ENCODE measurements at regions not wholly inside any gene's neighbourhood (a gene's known extent, or its start where the extent isn't known, plus 50 kb on each side); places are given as distances from the start of the nearest gene placed in this dataset.

DNA sequence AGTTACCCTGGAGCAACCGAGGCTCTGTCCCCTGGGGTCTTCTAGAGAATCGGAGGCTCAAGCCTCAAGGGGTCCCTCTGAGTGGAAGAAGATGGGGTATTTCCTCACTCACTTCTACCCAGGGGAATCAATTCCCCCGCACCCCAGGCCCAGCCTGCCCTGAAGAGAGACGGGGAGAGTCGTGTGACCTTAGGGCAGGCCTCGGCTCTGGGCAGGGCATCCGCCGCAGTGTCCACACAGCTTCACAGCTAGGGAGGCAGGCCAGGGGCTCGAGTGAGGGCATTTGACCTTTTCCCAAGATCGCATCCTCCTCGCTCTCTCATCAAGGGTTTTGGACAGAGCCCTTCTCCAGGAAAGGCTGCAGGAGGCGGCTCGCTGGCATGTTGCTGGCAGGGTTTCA lies 57.9 kb upstream of the CNOT6 start:
- no peaks in the 10 kb centered on the region for H3K79me2 ChIP-seq (ENCODE audit: low read depth)
- peaks cover 3% of the 10 kb centered on the region for H3K4me1 Mint-ChIP-seq
- no peaks in the 10 kb centered on the region for H3K36me3 ChIP-seq
- H3K4me3 Mint-ChIP-seq: peak overlapping the region; percentile 27
- no peak overlapping the region for H3K4me2 ChIP-seq
- H3K27ac Mint-ChIP-seq: no peak overlapping the region
- no peaks in the 10 kb centered on the region for H3F3A ChIP-seq (ENCODE audit: low read depth)
- H3K27me3 Mint-ChIP-seq (ENCODE audit: insufficient read depth, low read depth): no peaks in the 10 kb centered on the region
- H3K4me3 ChIP-seq: no peak overlapping the region
- H3K9me3 ChIP-seq (ENCODE audit: low read depth): no peaks in the 10 kb centered on the region
- no peaks in the 10 kb centered on the region for H3K27me3 ChIP-seq
- no peaks in the 10 kb centered on the region for H3K36me3 Mint-ChIP-seq
- peaks cover 10% of the 10 kb centered on the region for H3K9me3 Mint-ChIP-seq
- H2AFZ ChIP-seq (replicated peaks): no peak overlapping the region
- DNase-seq (ENCODE audit: low spot score): no peak
- no peak overlapping the region for H3K27ac ChIP-seq
- TF ChIP-seq, protein P1, sequence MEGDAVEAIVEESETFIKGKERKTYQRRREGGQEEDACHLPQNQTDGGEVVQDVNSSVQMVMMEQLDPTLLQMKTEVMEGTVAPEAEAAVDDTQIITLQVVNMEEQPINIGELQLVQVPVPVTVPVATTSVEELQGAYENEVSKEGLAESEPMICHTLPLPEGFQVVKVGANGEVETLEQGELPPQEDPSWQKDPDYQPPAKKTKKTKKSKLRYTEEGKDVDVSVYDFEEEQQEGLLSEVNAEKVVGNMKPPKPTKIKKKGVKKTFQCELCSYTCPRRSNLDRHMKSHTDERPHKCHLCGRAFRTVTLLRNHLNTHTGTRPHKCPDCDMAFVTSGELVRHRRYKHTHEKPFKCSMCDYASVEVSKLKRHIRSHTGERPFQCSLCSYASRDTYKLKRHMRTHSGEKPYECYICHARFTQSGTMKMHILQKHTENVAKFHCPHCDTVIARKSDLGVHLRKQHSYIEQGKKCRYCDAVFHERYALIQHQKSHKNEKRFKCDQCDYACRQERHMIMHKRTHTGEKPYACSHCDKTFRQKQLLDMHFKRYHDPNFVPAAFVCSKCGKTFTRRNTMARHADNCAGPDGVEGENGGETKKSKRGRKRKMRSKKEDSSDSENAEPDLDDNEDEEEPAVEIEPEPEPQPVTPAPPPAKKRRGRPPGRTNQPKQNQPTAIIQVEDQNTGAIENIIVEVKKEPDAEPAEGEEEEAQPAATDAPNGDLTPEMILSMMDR (IDR thresholded peaks at IDR 0.05): no peak
- TF ChIP-seq EZH2phosphoT487 (IDR thresholded peaks at IDR 0.05) (no peak), EZH2 (IDR thresholded peaks at IDR 0.05) (no peak)
- H3K4me1 ChIP-seq: no peaks in the 10 kb centered on the region
- H4K20me1 ChIP-seq (ENCODE audit: low read depth): no peaks in the 10 kb centered on the region
- no peak overlapping the region for H3K9ac ChIP-seq

- H3K36me3 Mint-ChIP-seq: no peaks in the 10 kb centered on the region
These were observed 57.2 kb upstream of the CNOT6 start for GRCh38 chr5:180436936-180437335.

GRCh38 chr5:180437336-180437735 lies 56.8 kb upstream of the CNOT6 start:
- Histone ChIP-seq H3K4me1 (no peaks in the 10 kb centered on the region), H2AFZ (replicated peaks) (no peak overlapping the region), H3K27me3 (no peaks in the 10 kb centered on the region), H4K20me1 (ENCODE audit: low read depth) (no peaks in the 10 kb centered on the region), H3K27ac (no peak overlapping the region), H3K9ac (no peak overlapping the region), H3K79me2 (ENCODE audit: low read depth) (no peaks in the 10 kb centered on the region), H3K36me3 (no peaks in the 10 kb centered on the region), H3K9me3 (ENCODE audit: low read depth) (no peaks in the 10 kb centered on the region), H3K4me2 (no peak overlapping the region), H3K4me3 (no peak overlapping the region), H3F3A (ENCODE audit: low read depth) (no peaks in the 10 kb centered on the region)
- Mint-ChIP-seq H3K36me3 (no peaks in the 10 kb centered on the region), H3K27me3 (ENCODE audit: insufficient read depth, low read depth) (peaks cover 2% of the 10 kb centered on the region), H3K4me3 (no peak overlapping the region), H3K4me1 (peaks cover 3% of the 10 kb centered on the region), H3K27ac (no peak overlapping the region), H3K9me3 (peaks cover 10% of the 10 kb centered on the region)
- no peak for DNase-seq (ENCODE audit: low spot score)
- TF ChIP-seq, protein P1 (IDR thresholded peaks at IDR 0.05): no peak
- TF ChIP-seq EZH2phosphoT487 (IDR thresholded peaks at IDR 0.05) (no peak), EZH2 (IDR thresholded peaks at IDR 0.05) (no peak)

More at GRCh38 chr5:180436936-180437335, 57.2 kb upstream of the CNOT6 start:
- Histone ChIP-seq H3K36me3 (no peaks in the 10 kb centered on the region), H3K27me3 (no peaks in the 10 kb centered on the region), H3F3A (ENCODE audit: low read depth) (no peaks in the 10 kb centered on the region), H2AFZ (replicated peaks) (no peak overlapping the region), H4K20me1 (ENCODE audit: low read depth) (no peaks in the 10 kb centered on the region), H3K79me2 (ENCODE audit: low read depth) (no peaks in the 10 kb centered on the region), H3K27ac (no peak overlapping the region), H3K9ac (no peak overlapping the region), H3K4me3 (no peak overlapping the region), H3K4me1 (no peaks in the 10 kb centered on the region), H3K4me2 (no peak overlapping the region), H3K9me3 (ENCODE audit: low read depth) (no peaks in the 10 kb centered on the region)
- Mint-ChIP-seq H3K4me1 (peaks cover 3% of the 10 kb centered on the region), H3K27me3 (ENCODE audit: insufficient read depth, low read depth) (peaks cover 2% of the 10 kb centered on the region), H3K4me3 (no peak overlapping the region), H3K9me3 (peaks cover 10% of the 10 kb centered on the region), H3K27ac (no peak overlapping the region)
- no peak for TF ChIP-seq EZH2 (IDR thresholded peaks at IDR 0.05)
- DNase-seq (ENCODE audit: low spot score): no peak

DNA sequence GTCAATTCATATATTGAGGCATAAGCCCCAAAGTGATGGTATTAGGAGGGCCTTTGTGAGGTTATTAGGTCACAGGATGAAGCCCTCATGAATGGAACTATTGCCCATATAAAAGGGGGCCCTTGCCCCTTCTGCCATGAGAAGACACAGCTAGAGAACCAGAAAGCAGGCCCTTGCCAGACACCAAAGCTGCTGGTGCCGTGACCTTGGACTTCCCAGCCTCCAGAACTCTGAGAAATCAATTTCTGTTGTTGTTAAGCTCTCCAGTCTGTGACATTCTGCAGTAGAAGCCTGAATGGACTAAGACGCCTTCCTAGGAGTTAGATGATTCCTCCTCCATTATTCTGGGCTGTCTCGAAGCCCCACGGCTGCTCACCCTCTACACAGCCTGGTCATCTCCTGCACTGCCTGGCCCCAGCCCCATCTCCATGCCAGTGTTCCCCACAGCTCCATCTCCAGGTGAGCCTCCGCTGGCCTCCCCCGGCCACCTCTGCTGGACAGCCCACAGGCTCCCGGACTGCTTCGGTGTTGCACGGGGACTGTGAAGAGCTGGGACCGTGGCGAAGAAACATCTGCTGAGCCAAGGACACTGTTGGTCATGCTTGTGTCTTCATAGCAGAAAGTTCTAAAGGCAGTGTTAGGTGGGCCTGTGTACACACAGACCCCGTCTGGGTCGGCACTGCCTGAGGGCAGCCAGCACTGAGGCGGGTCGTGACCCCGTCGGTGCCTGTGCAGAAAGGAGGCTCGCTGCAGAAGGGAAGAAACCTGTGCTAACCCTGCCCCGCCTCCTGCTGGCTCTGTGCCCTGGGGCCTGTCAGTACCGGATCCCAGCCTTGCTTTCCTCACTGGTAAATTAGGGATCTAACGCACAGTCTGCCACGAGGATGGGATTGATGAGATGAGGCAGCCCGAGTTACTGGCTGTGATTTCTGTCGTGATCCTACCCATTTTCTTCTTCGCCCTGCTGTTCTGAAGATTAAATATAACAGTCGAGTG lies 55.1 kb upstream of the CNOT6 start:
- H3K4me3 Mint-ChIP-seq: no peak overlapping the region
- no peak overlapping the region for H3K4me3 ChIP-seq
- no peak for DNase-seq (ENCODE audit: low spot score)
- peaks cover 4% of the 10 kb centered on the region for H3K27me3 Mint-ChIP-seq (ENCODE audit: insufficient read depth, low read depth)
- H3K9me3 Mint-ChIP-seq: peaks cover 8% of the 10 kb centered on the region
- no peaks in the 10 kb centered on the region for H3K27me3 ChIP-seq
- H3K4me1 Mint-ChIP-seq: peaks cover 3% of the 10 kb centered on the region
- H2AFZ ChIP-seq (replicated peaks): no peak overlapping the region
- TF ChIP-seq, protein P1 (IDR thresholded peaks at IDR 0.05): no peak
- no peak for TF ChIP-seq EZH2 (IDR thresholded peaks at IDR 0.05)
- TF ChIP-seq EZH2phosphoT487 (IDR thresholded peaks at IDR 0.05): no peak
- H3K9ac ChIP-seq: no peak overlapping the region
- peaks cover 1% of the 10 kb centered on the region for H3K9me3 ChIP-seq (ENCODE audit: low read depth)
- no peaks in the 10 kb centered on the region for H4K20me1 ChIP-seq (ENCODE audit: low read depth)
- no peaks in the 10 kb centered on the region for H3K4me1 ChIP-seq
- no peaks in the 10 kb centered on the region for H3F3A ChIP-seq (ENCODE audit: low read depth)
- no peak overlapping the region for H3K27ac ChIP-seq
- H3K79me2 ChIP-seq (ENCODE audit: low read depth): no peaks in the 10 kb centered on the region
- H3K4me2 ChIP-seq: no peak overlapping the region
- no peaks in the 10 kb centered on the region for H3K36me3 Mint-ChIP-seq
- H3K36me3 ChIP-seq: no peaks in the 10 kb centered on the region
- no peak overlapping the region for H3K27ac Mint-ChIP-seq
